Motor neuron (in vitro differentiated cells): ENCODE measurements at regions not wholly inside any gene's neighbourhood (a gene's known extent, or its start where the extent isn't known, plus 50 kb on each side); places are given as distances from the start of the nearest gene placed in this dataset.
"Not testable (repeated sequence)": the region's sequence is repeated elsewhere in the genome, so short reads cannot be mapped to it uniquely, and the experiment has no call there.

ENCODE experiments used
- ATAC-seq, 8 experiments: fragments of 200-7000 bp; cut with Tn5 transposase; replicated peaks in 6 of 8; 2 replicates each; pipeline ENCODE4 v1.8.0; 2021; ENCODE audit warnings: mild to moderate bottlenecking in 8 of 8, moderate library complexity in 8 of 8
- H3K27ac ChIP-seq, 2 donors: fragments of 250-450 bp; sonication (Bioruptor Pico); 2 replicates each; pipeline ENCODE4 v1.9.0; 2021; ENCODE audit warnings: antibody characterized with exemption in 2 of 2, mild to moderate bottlenecking in 2 of 2, moderate library complexity in 1 of 2
- H3K4me1 ChIP-seq, 2 donors: fragments of 250-450 bp; sonication (Bioruptor Pico); replicated peaks in 1 of 2; 2 replicates each; pipeline ENCODE4 v1.6.1; 2021; ENCODE audit warnings: antibody characterized with exemption in 2 of 2, mild to moderate bottlenecking in 2 of 2, moderate library complexity in 1 of 2
- H3K4me3 ChIP-seq, 5 donors: fragments of 250-450 bp; sonication (Bioruptor Pico); 2 replicates each; pipeline ENCODE4 v1.9.0; 2021; ENCODE audit warnings: antibody characterized with exemption in 5 of 5, mild to moderate bottlenecking in 5 of 5, moderate library complexity in 4 of 5
- WGBS, 10 experiments: fragments of 450-650 bp; shearing (Covaris generic); methylation state at CpG; one replicate each; pipeline ENCODE4 v1.0.0; 2022; 5-methylcytosine and 5-hydroxymethylcytosine counted together
- in situ Hi-C, 9 experiments: fragments of 400-800 bp; cut with MboI; loops; one replicate each; pipeline ENCODE4 v1.15.0; 2021; ENCODE audit warnings: low sequenced_read_pairs in 9 of 9, low pct_unique_long_range_greater_than_20kb in 2 of 9; ENCODE audit not compliant: unreplicated experiment in 9 of 9

DNA sequence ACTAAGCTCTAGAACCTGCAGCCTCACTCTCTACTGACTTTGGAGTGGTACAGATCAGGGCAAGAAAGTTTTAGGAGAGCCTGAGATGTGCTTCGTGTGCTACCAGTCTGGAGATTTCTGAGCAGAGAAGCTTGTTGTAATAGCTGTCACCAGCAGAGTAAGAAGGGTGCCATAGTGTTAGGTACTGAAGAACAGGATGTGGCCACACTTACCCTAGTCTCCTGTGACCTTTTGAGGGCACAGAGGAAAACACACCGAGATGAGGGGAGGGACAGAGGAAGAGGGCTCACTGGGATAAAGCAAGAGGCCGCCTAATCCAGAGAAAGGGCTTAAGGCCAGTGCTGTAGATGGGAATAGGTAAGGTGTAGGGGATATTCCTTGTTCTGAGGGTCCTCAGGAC, 146.2 kb upstream of the MTPN start:
- WGBS, 10 experiments, result 0 to 94% (median 50%) methylated on average over 1 to 3 of the region's 3 CpGs; no CpG with 5 or more reads in 4 of the 10 experiments
- no peak for ATAC-seq
- Histone ChIP-seq H3K4me1 (no peaks in the 10 kb centered on the region), H3K27ac (no peak overlapping the region), H3K4me3 (no peak overlapping the region)
- in situ Hi-C loops, result no loop called here

DNA sequence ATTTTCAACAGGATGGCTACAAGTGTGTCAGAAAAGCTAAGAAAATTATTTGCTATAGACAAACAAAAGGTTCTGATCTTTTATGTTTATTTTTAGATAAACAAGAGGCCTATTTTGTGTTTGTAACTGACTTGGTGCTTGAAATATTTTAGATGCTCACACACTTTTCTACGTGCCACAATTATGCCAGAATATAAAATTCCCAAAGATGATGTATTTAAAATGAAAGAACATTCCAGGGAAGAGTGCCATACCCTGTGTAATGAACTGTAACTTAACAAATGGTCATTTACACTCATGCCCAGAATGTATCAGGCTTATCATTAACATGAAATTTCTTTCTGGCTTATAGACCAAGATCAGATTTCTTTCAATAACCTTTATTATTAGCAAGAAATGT, 144.9 kb upstream of the MTPN start:
- in situ Hi-C loops, result no loop called here
- H3K4me1 ChIP-seq, result no peaks in the 10 kb centered on the region
- no peak for ATAC-seq
- no peak overlapping the region for H3K27ac ChIP-seq
- 0 to 88% (median 29%) methylated on average over 1 of the region's 1 CpG; no CpG with 5 or more reads in 1 of the 10 experiments for WGBS, 10 experiments
- no peak overlapping the region for H3K4me3 ChIP-seq

DNA sequence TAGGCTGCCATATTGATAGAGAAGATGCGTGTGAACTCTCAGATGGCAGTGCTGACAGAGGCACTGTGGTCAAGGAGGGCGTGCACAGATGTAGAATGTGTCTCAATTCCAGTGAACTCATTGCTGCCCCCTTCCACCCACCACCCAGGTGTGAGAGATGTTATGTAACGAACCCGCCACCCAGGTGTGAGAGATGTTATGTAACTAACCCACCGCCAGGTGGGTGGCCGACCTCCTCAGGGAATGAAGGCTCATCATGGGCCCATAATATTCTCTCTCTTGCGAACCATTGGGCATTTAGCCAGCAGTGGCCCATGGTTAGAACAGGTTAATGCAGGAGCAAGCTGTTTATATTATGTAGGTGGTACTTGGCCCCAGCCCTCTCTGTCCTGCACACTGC, 140.4 kb upstream of the MTPN start:
- Histone ChIP-seq H3K4me1 (no peaks in the 10 kb centered on the region), H3K27ac (no peak overlapping the region), H3K4me3 (no peak overlapping the region)
- in situ Hi-C loops, result no loop called here
- 58 to 89% (median 82%) methylated on average over 1 to 5 of the region's 7 CpGs; no CpG with 5 or more reads in 6 of the 10 experiments for WGBS, 10 experiments
- no peak for ATAC-seq

DNA sequence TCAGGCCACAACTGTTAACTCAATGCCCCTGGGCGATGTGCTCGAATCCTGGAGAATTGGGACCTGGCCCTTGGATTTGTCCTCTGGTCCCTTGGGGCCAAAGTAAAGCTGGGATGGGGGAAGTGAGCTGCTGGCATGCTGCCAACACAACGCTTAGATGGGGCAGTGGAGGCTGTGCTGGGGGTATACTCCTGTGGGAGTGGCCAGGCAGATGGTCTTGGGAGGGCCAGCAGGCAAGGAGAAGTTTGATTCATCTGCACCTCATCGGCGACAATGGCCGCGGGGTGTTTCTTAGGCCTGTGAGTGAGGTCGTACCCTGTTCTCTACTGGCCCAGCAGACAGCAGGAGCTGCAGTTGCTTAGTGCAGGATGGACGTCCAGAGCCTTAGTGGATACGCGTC, 139.0 kb upstream of the MTPN start:
- ATAC-seq, result no peak
- in situ Hi-C loops, result no loop called here
- Histone ChIP-seq H3K27ac (no peak overlapping the region), H3K4me1 (no peaks in the 10 kb centered on the region), H3K4me3 (no peak overlapping the region)
- 82 to 88% (median 83%) methylated on average over 2 to 10 of the region's 11 CpGs; no CpG with 5 or more reads in 7 of the 10 experiments for WGBS, 10 experiments

DNA sequence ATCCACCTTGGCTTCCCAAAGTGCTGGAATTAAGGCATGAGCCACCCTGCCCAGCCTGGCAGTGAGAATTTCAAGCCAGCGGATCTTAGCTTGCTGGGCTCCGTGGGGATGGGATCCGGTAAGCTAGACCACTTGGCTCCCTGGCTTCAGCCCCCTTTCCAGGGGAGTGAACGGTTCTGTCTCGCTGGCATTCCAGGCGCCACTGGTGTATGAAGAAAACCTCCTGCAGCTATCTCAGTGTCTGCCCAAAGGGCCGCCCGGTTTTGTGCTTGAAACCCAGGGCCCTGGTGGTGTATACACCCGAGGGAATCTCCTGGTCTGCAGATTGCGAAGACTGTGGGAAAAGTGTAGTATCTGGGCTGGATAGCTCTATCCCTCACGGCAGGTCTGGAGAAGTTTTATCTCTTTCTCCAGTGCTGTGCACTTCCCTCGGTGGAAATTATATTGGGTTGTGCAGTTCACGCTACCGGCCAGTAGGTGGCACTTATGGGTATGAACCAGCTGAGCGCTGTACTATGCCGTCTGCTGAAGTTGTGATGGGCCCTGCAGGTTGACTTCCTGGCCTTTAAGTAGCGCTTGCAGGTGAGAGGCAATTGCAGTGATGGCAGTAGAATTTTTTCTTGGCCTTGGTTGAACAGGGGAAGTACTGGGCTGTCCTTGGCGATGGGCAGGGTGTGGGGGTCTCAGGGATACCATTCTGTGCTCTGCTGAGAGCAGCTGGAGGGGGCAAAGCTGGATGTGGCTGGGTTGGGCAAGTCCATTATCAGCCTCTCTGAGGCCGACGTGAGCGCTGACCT, 138.0 kb upstream of the MTPN start:
- no peak overlapping the region for H3K27ac ChIP-seq
- ATAC-seq, result peak in 4 of 8 experiments; percentile 50 to 92 (median 78)
- WGBS, 10 experiments, result 6 to 72% (median 36%) methylated on average over 1 to 13 of the region's 21 CpGs; no CpG with 5 or more reads in 2 of the 10 experiments
- no peaks in the 10 kb centered on the region for H3K4me1 ChIP-seq
- in situ Hi-C loops, result no loop called here
- no peak overlapping the region for H3K4me3 ChIP-seq

DNA sequence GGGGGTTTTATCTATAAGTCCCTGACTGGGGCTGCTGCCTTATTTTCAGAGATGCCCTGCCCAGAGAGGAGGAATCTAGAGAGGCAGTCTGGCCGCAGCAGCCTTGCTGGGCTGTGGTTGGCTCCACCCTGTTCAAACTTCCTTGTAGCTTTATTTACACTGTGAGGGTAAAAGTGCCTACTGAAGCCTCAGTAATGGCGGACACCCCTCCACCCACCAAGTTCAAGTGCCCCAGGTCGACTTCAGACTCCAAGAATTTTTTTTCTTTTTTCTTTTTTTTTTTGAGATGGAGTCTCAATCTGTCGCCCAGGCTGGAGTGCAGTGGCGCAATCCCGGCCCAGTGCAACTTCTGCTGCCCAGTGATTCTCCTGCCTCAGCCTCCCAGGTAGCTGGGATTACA, 137.3 kb upstream of the MTPN start:
- WGBS, 10 experiments, result 0 to 100% (median 61%) methylated on average over 1 to 5 of the region's 6 CpGs; no CpG with 5 or more reads in 1 of the 10 experiments
- H3K4me3 ChIP-seq, ATAC-seq, H3K27ac ChIP-seq, in situ Hi-C loops, H3K4me1 ChIP-seq: not testable (repeated sequence)

DNA sequence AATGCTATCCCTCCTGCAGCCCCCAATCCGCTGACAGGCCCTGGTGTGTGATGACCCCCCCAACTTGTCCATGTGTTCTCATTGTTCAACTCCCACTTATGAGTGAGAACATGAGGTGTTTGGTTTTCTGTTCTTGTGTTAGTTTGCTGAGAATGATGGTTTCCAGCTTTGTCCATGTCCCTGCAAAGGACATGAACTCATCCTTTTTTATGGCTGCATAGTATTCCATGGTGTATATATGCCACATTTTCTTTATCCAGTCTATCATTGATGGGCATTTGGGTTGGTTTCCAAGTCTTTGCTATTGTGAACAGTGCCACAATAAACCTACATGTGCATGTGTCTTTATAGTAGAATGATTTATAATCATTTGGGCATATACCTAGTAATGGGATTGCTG, 131.9 kb upstream of the MTPN start:
- 30 to 80% methylated on average over 1 of the region's 1 CpG; no CpG with 5 or more reads in 8 of the 10 experiments for WGBS, 10 experiments
- H3K4me3 ChIP-seq, H3K4me1 ChIP-seq, ATAC-seq, in situ Hi-C loops, H3K27ac ChIP-seq: not testable (repeated sequence)

DNA sequence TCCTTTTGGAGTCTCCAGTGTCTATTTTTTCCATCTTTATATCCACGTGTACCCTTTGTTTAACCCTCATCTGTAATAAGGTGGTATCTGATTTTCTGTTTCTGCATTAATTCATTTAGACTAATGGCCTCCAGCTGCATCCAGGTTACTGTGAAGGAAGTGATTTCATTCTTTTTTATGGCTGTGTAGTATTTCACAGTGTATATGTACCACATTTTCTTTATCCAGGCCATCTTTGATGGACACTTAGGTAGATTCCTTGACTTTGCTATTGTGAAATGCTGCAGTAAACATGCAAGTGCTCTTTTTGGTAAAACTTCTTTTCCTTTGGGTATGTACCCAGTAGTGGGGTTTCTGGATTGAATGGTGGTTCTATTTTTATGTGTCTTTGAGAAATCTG, 128.0 kb upstream of the MTPN start:
- Histone ChIP-seq H3K4me1 (no peaks in the 10 kb centered on the region), H3K27ac (no peak overlapping the region), H3K4me3 (no peak overlapping the region)
- WGBS, 10 experiments, result 0 to 100% (median 60%) methylated on average over 1 of the region's 1 CpG; no CpG with 5 or more reads in 1 of the 10 experiments
- in situ Hi-C loops, result no loop called here
- ATAC-seq, result no peak

DNA sequence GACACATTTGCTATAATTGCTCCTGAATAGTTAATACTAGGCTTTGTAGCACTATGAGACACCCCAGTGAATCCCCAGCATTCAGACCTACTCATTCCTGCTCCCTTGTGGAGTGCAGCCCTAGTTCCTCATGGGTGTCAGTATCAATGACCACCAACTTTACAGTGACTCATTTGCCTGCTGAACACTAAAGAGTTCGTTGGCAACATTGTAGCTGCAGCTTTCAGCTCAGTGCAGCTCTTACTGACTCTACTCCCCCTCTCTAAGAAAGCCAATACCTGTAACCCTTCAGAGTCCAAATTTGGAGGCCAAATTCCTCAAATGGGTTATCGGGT, 127.1 kb upstream of the MTPN start:
- in situ Hi-C loops, result no loop called here
- 0 to 86% (median 70%) methylated on average over 1 to 2 of the region's 2 CpGs; no CpG with 5 or more reads in 2 of the 10 experiments for WGBS, 10 experiments
- no peak for ATAC-seq
- Histone ChIP-seq H3K4me1 (no peaks in the 10 kb centered on the region), H3K27ac (no peak overlapping the region), H3K4me3 (no peak overlapping the region)

DNA sequence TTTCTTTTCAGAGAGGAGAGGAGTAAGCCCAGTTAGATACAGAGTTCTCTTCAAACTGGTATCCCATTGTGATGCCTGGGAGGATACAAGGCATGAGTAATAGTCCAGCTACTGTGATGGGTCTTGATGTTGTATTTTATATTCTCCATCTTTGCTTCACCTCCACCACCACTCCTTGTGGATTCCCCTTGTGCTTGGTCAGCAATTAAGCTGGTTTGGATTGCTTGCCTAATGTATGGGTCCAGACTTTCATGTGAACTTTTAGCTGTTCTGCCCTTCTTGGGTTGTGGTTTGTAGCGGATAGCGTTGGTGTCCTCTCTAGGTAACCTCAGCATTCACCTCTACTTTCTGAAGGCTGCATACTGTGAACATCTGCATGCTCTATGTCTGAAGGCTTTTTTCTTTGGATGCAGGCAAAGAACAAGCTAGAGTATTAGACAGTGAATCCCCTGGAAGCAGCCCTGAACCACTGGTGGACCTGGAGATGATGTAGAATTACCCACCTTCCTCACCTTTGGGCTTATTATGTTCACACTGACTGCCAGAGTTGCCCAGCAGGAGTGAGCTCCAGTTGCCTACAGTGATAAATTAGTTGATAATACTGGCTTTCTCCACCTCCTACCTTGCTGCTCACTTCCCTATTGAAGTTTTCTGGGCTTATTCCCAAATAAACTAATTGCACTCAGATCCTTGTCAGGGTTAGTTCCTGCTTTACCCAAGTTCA, 126.5 kb upstream of the MTPN start:
- in situ Hi-C loops, result no loop called here
- H3K27ac ChIP-seq, result no peak overlapping the region
- H3K4me1 ChIP-seq, result no peaks in the 10 kb centered on the region
- ATAC-seq, result no peak
- WGBS, 10 experiments, result 79 to 100% methylated on average over 2 of the region's 2 CpGs; no CpG with 5 or more reads in 8 of the 10 experiments
- H3K4me3 ChIP-seq, result no peak overlapping the region

DNA sequence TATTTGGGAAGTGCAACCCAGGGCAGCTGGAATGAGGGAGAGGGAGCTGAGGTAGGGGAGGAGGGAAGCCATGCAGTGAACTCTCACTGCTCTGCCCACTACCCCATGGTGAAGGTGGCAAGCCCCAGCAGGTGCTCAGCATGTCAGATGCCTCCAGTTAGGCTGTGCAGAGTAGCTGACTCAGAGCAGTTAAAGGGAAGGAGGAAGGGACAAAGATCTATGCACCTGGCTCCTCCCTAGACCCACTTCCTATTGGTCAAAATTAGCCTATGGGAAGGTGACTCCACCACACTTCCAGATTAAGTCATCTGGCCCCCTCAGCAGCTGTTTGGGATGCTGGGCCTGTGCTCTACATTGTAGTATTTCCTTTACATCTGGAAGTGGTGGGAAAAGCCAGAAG, 125.7 kb upstream of the MTPN start:
- Histone ChIP-seq H3K4me1 (no peaks in the 10 kb centered on the region), H3K4me3 (no peak overlapping the region), H3K27ac (no peak overlapping the region)
- ATAC-seq, result no peak
- in situ Hi-C loops, result no loop called here

DNA sequence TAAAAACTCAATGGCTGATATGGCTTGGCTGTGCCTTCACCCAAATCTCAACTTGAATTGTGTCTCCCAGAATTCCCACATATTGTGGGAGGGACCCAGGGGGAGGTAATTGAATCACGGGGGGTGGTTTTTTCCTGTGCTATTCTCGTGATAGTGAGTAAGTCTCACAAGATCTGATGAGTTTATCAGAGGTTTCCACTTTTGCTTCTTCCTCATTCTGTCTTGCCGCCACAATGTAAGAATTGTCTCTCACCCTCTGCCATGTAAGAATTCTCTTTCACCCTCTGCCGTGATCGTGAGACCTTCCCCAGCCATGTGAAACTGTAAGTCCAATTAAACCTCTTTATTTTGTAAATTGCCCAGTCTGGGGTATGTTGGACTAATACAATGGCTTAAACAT, 115.6 kb upstream of the MTPN start:
- WGBS, 10 experiments, result 6 to 93% (median 50%) methylated on average over 2 to 5 of the region's 5 CpGs; no CpG with 5 or more reads in 3 of the 10 experiments
- H3K27ac ChIP-seq, H3K4me1 ChIP-seq, H3K4me3 ChIP-seq, in situ Hi-C loops, ATAC-seq: not testable (repeated sequence)

DNA sequence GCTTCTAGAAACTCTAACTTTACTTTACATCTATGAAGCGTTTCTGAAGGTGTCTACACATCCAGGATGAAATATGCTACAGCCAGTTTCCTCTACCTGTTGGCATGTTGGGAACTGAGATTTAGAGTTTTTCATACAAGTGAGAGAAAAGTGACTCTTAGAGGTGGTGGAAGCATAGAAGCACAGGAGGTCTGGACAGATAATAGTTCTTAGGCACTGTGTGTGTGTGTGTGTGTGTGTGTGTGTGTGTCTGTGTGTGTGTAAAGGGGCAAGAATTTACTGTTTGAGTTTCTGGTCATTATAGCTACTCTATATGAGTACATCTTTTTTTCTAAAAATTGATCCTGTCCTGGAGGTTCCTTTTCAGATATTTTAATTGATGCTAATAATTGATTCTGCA, 110.7 kb upstream of the MTPN start:
- WGBS, 10 experiments, result 0 to 80% (median 56%) methylated on average over 1 of the region's 1 CpG; no CpG with 5 or more reads in 5 of the 10 experiments
- H3K4me1 ChIP-seq, result no peaks in the 10 kb centered on the region
- H3K4me3 ChIP-seq, result no peak overlapping the region
- no peak for ATAC-seq
- in situ Hi-C loops, result no loop called here
- no peak overlapping the region for H3K27ac ChIP-seq
